ENCODE measurements at regions not wholly inside any gene's neighbourhood (a gene's known extent, or its start where the extent isn't known, plus 50 kb on each side); places are given as distances from the start of the nearest gene placed in this dataset.

DNA sequence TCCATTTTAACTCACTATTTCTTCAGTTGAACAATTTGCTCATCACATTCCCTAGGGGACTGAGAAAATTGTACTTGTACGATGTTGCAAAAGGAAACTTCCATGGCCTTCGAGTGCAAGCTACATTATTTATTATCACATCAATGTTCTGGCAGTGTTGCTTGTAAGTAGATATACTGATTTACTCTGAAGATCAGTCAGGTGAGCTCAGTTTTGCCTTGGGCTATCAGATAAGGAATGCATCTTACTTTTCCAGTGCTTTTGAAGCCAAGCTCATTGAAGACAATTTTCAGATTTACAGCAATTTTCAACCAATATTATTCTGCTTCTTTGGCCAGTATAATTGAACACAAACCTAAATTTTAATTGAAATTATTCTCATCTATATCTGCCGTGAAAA lies 1296.9 kb downstream of the RAPGEF2 start:
- Mint-ChIP-seq H3K27me3 (ENCODE audit: insufficient read depth, unreplicated experiment) (no peaks in the 10 kb centered on the region), H3K36me3 (ENCODE audit: insufficient read depth, unreplicated experiment) (no peaks in the 10 kb centered on the region), H3K9me3 (ENCODE audit: unreplicated experiment) (peaks cover 7% of the 10 kb centered on the region), H3K27ac (ENCODE audit: low read depth, unreplicated experiment) (no peak overlapping the region), H3K4me1 (ENCODE audit: insufficient read depth, unreplicated experiment) (no peaks in the 10 kb centered on the region), H3K4me3 (ENCODE audit: unreplicated experiment) (no peak overlapping the region)
- BruUV-seq (replicated peaks) = no TSS peak
- TF ChIP-seq, protein P1, sequence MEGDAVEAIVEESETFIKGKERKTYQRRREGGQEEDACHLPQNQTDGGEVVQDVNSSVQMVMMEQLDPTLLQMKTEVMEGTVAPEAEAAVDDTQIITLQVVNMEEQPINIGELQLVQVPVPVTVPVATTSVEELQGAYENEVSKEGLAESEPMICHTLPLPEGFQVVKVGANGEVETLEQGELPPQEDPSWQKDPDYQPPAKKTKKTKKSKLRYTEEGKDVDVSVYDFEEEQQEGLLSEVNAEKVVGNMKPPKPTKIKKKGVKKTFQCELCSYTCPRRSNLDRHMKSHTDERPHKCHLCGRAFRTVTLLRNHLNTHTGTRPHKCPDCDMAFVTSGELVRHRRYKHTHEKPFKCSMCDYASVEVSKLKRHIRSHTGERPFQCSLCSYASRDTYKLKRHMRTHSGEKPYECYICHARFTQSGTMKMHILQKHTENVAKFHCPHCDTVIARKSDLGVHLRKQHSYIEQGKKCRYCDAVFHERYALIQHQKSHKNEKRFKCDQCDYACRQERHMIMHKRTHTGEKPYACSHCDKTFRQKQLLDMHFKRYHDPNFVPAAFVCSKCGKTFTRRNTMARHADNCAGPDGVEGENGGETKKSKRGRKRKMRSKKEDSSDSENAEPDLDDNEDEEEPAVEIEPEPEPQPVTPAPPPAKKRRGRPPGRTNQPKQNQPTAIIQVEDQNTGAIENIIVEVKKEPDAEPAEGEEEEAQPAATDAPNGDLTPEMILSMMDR (IDR thresholded peaks at IDR 0.05; ENCODE audit: unreplicated experiment) = no peak
- intact Hi-C loops (cut with micrococcal nuclease) = no loop called here
- DNase-seq (ENCODE audit: unreplicated experiment) = no peak
- CTCF ChIA-PET = interaction anchor here (0.7 kb wide), 1 partner anchor 86 kb away, joined by 3 read pairs; no protein-coding TSS in a partner anchor
- POLR2A ChIA-PET = no interaction called here

DNA sequence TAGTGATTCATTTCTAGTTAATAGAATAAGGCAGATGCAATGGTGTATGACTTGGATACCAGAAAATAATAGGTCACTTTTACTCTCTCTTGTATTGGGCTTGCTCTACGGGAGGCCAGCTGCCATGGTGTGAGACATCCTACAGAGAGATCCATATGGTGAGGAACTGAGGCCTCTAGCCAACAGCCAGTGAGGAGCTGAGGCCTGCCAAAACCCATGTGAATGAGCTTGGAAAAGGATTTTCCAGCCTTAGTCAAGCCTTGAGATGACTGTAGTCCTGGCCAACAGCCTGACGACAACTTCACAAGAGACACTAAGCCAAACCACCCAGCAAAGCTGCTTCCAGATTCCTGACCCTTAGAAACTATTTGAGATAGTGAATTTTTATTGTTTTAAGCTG lies 1300.2 kb downstream of the RAPGEF2 start:
- Mint-ChIP-seq H3K36me3 (ENCODE audit: insufficient read depth, unreplicated experiment) (no peaks in the 10 kb centered on the region), H3K9me3 (ENCODE audit: unreplicated experiment) (peaks cover 7% of the 10 kb centered on the region), H3K27ac (ENCODE audit: low read depth, unreplicated experiment) (no peak overlapping the region), H3K27me3 (ENCODE audit: insufficient read depth, unreplicated experiment) (no peaks in the 10 kb centered on the region), H3K4me1 (ENCODE audit: insufficient read depth, unreplicated experiment) (no peaks in the 10 kb centered on the region), H3K4me3 (ENCODE audit: unreplicated experiment) (no peak overlapping the region)
- ChIA-PET CTCF (interaction anchor here (0.5 to 1.7 kb wide), 2 partner anchors 10 to 198 kb away, joined by 3 to 6 read pairs; no protein-coding TSS in a partner anchor), POLR2A (no interaction called here)
- no peak for DNase-seq (ENCODE audit: unreplicated experiment)
- BruUV-seq (replicated peaks) = no TSS peak
- TF ChIP-seq, protein P1 (IDR thresholded peaks at IDR 0.05; ENCODE audit: unreplicated experiment) = no peak
- intact Hi-C loops (cut with micrococcal nuclease) = no loop called here

GRCh38 chr4:160406263-160406825 lies 1303.5 kb downstream of the RAPGEF2 start:
- Mint-ChIP-seq H3K9me3 (ENCODE audit: unreplicated experiment) (no peaks in the 10 kb centered on the region), H3K27ac (ENCODE audit: low read depth, unreplicated experiment) (no peak overlapping the region), H3K36me3 (ENCODE audit: insufficient read depth, unreplicated experiment) (no peaks in the 10 kb centered on the region), H3K27me3 (ENCODE audit: insufficient read depth, unreplicated experiment) (no peaks in the 10 kb centered on the region), H3K4me1 (ENCODE audit: insufficient read depth, unreplicated experiment) (no peaks in the 10 kb centered on the region), H3K4me3 (ENCODE audit: unreplicated experiment) (no peak overlapping the region)
- ChIA-PET POLR2A (no interaction called here), CTCF (no interaction called here)
- intact Hi-C loops (cut with micrococcal nuclease) = no loop called here
- TF ChIP-seq, protein P1 (IDR thresholded peaks at IDR 0.05; ENCODE audit: unreplicated experiment) = no peak
- BruUV-seq (replicated peaks) = no TSS peak
- DNase-seq (ENCODE audit: unreplicated experiment) = no peak

DNA sequence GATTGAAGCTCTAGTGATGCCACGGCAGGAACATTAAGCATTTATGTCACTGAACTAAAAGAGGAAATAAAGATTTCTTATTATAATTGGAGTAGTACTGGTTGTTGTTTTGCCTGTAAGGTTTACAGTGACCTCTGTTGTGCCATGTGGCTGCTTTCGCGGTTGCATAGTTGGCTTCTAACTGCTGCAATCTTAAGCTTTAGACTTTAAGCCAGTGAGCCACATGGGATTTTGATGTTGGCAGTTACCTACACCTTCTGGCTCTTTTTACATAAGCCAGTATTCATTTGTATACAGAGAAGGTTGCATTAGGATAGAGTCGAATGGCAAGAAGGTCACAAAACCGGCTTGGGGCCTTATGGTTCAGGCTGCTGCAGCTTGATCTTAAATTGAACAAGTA lies 1311.6 kb downstream of the RAPGEF2 start:
- Mint-ChIP-seq H3K4me3 (ENCODE audit: unreplicated experiment) (no peak overlapping the region), H3K36me3 (ENCODE audit: insufficient read depth, unreplicated experiment) (no peaks in the 10 kb centered on the region), H3K27ac (ENCODE audit: low read depth, unreplicated experiment) (no peak overlapping the region), H3K4me1 (ENCODE audit: insufficient read depth, unreplicated experiment) (no peaks in the 10 kb centered on the region), H3K9me3 (ENCODE audit: unreplicated experiment) (no peaks in the 10 kb centered on the region), H3K27me3 (ENCODE audit: insufficient read depth, unreplicated experiment) (no peaks in the 10 kb centered on the region)
- BruUV-seq (replicated peaks) = no TSS peak
- ChIA-PET CTCF (interaction anchor here (0.7 to 2.0 kb wide), 2 partner anchors 10 to 1182 kb away, joined by 3 to 6 read pairs; no protein-coding TSS in a partner anchor), POLR2A (interaction anchor here (0.6 kb wide), 1 partner anchor 58 kb away, joined by 4 read pairs; no protein-coding TSS in a partner anchor)
- TF ChIP-seq, protein P1 (IDR thresholded peaks at IDR 0.05; ENCODE audit: unreplicated experiment) = no peak
- intact Hi-C loops (cut with micrococcal nuclease) = no loop called here
- DNase-seq (ENCODE audit: unreplicated experiment) = no peak
